Stimulated activated naive B cell treated with anti-CD40 and anti-IgM and Interleukin-4, amounts not matched to agents 10 μg/mL and 1 μg/mL and 100 μg/mL, for 72 hours (primary cell): ENCODE measurements at regions not wholly inside any gene's neighbourhood (a gene's known extent, or its start where the extent isn't known, plus 50 kb on each side); places are given as distances from the start of the nearest gene placed in this dataset.
"Not testable (repeated sequence)": the region's sequence is repeated elsewhere in the genome, so short reads cannot be mapped to it uniquely, and the experiment has no call there.

Source experiments
- ATAC-seq, 2 donors: fragments of 150-1000 bp; cut with Tn5 transposase; replicated peaks; 2 replicates each; pipeline ENCODE4 v1.10.0; 2021; ENCODE audit warnings: moderate library complexity in 1 of 2
- DNase-seq: peaks from one replicate; pipeline ENCODE4 v3.0.0; 2021
- H3K27ac Mint-ChIP-seq: one replicate; pipeline ENCODE4 v1.8.0; 2022; ENCODE audit warnings: mild to moderate bottlenecking, mixed read lengths
- H3K27me3 Mint-ChIP-seq, 2 donors: one replicate each; pipeline ENCODE4 v1.8.0; 2022; ENCODE audit warnings: mixed read lengths in 2 of 2
- H3K36me3 Mint-ChIP-seq, 2 donors: one replicate each; pipeline ENCODE4 v1.8.0; 2022; ENCODE audit warnings: mixed read lengths in 2 of 2, mild to moderate bottlenecking in 1 of 2
- H3K4me1 Mint-ChIP-seq, 2 donors: one replicate each; pipeline ENCODE4 v1.8.0; 2022; ENCODE audit warnings: mixed read lengths in 2 of 2, mild to moderate bottlenecking in 1 of 2
- H3K4me3 Mint-ChIP-seq, 2 donors: one replicate each; pipeline ENCODE4 v1.8.0; 2022; ENCODE audit warnings: mild to moderate bottlenecking in 2 of 2, mixed read lengths in 2 of 2, moderate library complexity in 1 of 2
- H3K9me3 Mint-ChIP-seq, 2 donors: one replicate each; pipeline ENCODE4 v1.8.0; 2022; ENCODE audit warnings: mixed read lengths in 2 of 2, mild to moderate bottlenecking in 1 of 2

GRCh38 chr10:31204090-31204489 lies 114.9 kb upstream of the ZEB1 start:
- no peak for ATAC-seq

GRCh38 chr10:31207636-31208035 lies 111.4 kb upstream of the ZEB1 start:
- H3K27ac Mint-ChIP-seq = no peak overlapping the region
- ATAC-seq (no peak), DNase-seq (no peak)
- no peaks in the 10 kb centered on the region for H3K4me1 Mint-ChIP-seq
- no peaks in the 10 kb centered on the region for H3K27me3 Mint-ChIP-seq
- H3K36me3 Mint-ChIP-seq = peaks cover 0 to 13% of the 10 kb centered on the region in 2 donors
- H3K4me3 Mint-ChIP-seq = no peak overlapping the region
- peaks cover 0 to 1% of the 10 kb centered on the region in 2 donors for H3K9me3 Mint-ChIP-seq

More at GRCh38 chr10:31204090-31204489, 114.9 kb upstream of the ZEB1 start:
- Mint-ChIP-seq H3K4me3 (no peak overlapping the region), H3K9me3 (peaks cover 0 to 1% of the 10 kb centered on the region in 2 donors), H3K36me3 (peaks cover 0 to 13% of the 10 kb centered on the region in 2 donors), H3K27ac (no peak overlapping the region), H3K4me1 (no peaks in the 10 kb centered on the region), H3K27me3 (no peaks in the 10 kb centered on the region)
- DNase-seq = no peak

DNA sequence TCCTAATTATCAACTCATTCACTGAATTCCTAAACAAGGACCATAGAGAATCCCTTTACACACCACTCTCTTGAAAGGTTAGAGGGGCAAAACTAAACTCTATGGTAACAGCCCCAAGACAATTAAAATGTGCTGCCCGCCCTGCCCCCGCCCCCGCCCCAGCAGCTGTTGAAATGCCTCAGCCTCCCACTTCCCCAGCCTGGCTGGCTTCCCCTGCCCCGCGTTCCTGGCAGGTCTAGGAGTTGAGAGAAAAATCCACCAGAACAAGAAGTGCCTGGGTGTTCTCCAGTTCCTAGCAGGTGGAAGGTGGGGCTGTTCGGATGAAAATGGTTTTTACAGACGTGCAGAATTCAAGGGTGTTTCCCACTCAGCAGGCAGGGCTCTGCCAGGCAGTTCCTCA lies 109.5 kb upstream of the ZEB1 start:
- Mint-ChIP-seq H3K9me3 (peaks cover 0 to 1% of the 10 kb centered on the region in 2 donors), H3K36me3 (peaks cover 0 to 9% of the 10 kb centered on the region in 2 donors), H3K27me3 (no peaks in the 10 kb centered on the region), H3K27ac (no peak overlapping the region), H3K4me3 (no peak overlapping the region), H3K4me1 (peaks cover 0 to 3% of the 10 kb centered on the region in 2 donors)
- no peak for DNase-seq
- ATAC-seq = no peak

DNA sequence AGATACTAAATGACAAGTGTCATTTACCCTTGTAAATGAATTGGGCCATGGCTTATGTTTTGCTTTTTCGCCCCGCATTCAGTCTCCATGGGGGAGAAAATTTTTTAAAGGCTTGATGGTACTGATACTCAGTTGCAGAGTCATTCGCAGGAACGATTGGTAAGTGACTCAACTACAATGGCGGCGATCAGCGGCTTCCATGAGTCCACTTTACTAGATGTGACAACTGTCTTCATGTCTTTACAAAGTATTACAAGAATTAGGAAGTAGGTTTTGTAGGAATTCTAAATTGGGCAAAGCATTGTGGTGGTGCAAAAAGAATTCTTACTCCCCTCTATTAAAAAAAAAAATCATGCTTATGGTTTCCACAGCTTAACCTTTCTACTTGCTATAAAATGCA lies 108.8 kb upstream of the ZEB1 start:
- Mint-ChIP-seq H3K4me3 (no peak overlapping the region), H3K4me1 (peaks cover 5 to 7% of the 10 kb centered on the region in 2 donors), H3K9me3 (peaks cover 0 to 2% of the 10 kb centered on the region in 2 donors), H3K27me3 (no peaks in the 10 kb centered on the region), H3K36me3 (peaks cover 0 to 3% of the 10 kb centered on the region in 2 donors), H3K27ac (no peak overlapping the region)
- no peak for DNase-seq
- no peak for ATAC-seq

DNA sequence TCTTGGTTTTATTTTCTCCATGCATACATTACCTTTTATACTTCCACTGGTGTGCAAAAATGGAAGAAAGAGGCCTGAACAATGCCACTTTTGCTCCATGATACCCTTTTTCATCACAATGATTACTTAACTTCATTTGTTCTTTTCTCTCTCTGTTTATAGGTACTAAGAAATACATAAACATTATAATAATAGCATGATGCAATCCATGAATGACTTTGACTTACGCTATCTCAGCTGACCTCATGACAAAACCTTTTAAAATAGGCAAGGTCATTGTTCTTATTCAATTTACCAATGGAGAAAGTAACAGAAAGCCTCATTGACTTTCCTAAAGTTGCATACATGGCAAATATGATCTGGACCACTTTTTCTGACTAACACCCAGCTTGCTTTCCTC lies 105.1 kb upstream of the ZEB1 start:
- Mint-ChIP-seq H3K27ac (no peak overlapping the region), H3K4me1 (peaks cover 13 to 19% of the 10 kb centered on the region in 2 donors), H3K4me3 (no peak overlapping the region), H3K36me3 (no peaks in the 10 kb centered on the region), H3K27me3 (no peaks in the 10 kb centered on the region), H3K9me3 (peaks cover 0 to 4% of the 10 kb centered on the region in 2 donors)
- no peak for DNase-seq
- ATAC-seq = no peak

DNA sequence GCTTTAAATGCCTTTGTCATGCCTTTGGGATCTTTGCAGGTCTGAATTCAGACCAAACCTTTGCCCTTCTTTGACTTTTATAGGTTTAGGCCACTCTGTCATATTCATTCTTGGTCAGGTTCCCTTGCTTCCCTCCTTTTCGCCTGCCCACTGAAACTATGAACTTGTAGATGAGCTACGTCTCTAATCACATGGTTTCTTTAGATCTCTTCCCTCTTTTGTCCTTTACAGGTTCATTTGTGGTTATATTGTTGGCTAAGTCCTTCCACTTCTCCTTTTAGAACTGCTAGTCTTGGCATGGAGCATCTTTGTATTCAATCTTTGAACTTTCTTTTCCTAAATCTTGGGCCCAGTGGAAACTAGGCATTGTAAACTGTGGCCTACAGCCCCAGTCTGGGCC lies 104.0 kb upstream of the ZEB1 start:
- no peak for DNase-seq
- Mint-ChIP-seq H3K9me3 (peaks cover 0 to 4% of the 10 kb centered on the region in 2 donors), H3K27ac (no peak overlapping the region), H3K4me3 (peak overlapping the region in 1 of 2 donors; percentile 46), H3K36me3 (no peaks in the 10 kb centered on the region), H3K4me1 (peaks cover 13 to 19% of the 10 kb centered on the region in 2 donors), H3K27me3 (no peaks in the 10 kb centered on the region)
- ATAC-seq = peak; percentile 90 to 94

DNA sequence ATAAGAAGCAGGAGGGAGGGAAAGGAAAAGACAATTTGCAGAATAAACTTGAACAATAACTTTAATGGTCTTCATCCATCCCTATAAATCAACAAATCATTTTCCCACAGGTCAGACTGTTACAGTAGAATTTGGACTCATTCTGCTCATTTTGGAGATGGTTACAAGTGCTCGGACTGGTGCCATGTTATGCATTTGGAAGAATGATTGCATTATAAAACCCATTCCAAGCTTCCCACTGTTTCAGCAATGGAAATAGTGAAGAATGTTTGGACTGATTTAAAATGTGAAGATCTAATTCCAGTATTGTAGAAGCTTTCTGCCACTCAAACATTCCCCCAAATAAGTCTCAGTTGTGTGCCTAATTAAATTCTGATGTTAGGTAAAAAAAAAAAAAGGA lies 99.7 kb upstream of the ZEB1 start:
- H3K36me3 Mint-ChIP-seq = no peaks in the 10 kb centered on the region
- no peak overlapping the region for H3K27ac Mint-ChIP-seq
- no peak for ATAC-seq
- no peak for DNase-seq
- no peaks in the 10 kb centered on the region for H3K27me3 Mint-ChIP-seq
- peaks cover 0 to 4% of the 10 kb centered on the region in 2 donors for H3K9me3 Mint-ChIP-seq
- peaks cover 15 to 24% of the 10 kb centered on the region in 2 donors for H3K4me1 Mint-ChIP-seq
- H3K4me3 Mint-ChIP-seq = no peak overlapping the region

- not testable (repeated sequence) for ATAC-seq, H3K4me3 Mint-ChIP-seq, H3K4me1 Mint-ChIP-seq, H3K27me3 Mint-ChIP-seq, DNase-seq, H3K27ac Mint-ChIP-seq
- H3K36me3 Mint-ChIP-seq = peaks cover 7 to 11% of the 10 kb centered on the region in 2 donors
- H3K9me3 Mint-ChIP-seq = peaks cover 1 to 16% of the 10 kb centered on the region in 2 donors
These were observed 90.2 kb upstream of the ZEB1 start for GRCh38 chr10:31228780-31229179.

GRCh38 chr10:31239961-31240360 lies 79.1 kb upstream of the ZEB1 start:
- Mint-ChIP-seq H3K4me1 (peaks cover 5 to 14% of the 10 kb centered on the region in 2 donors), H3K27me3 (peaks cover 0 to 5% of the 10 kb centered on the region in 2 donors), H3K4me3 (no peak overlapping the region), H3K27ac (no peak overlapping the region), H3K9me3 (peaks cover 4 to 18% of the 10 kb centered on the region in 2 donors), H3K36me3 (peaks cover 3 to 8% of the 10 kb centered on the region in 2 donors)
- ATAC-seq (no peak), DNase-seq (no peak)

DNA sequence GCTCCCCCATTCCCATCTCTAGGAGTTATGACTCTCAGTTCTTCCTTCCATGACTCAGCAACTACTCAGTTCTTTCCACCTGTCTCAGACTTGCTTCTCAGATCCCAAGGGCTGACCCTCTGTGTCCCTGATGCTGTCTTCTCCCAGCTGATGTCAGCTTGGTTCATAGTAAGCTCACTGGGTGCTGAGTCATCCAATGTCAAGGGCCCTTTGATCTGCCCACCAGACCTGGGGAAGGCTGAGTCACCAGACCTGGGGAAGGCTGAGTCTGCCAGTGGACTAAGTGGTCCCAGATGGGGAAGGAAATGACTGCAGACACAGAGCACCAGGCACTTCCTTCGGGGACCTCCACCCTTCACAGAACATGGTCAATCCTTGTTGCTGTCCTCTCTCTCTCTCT lies 76.1 kb upstream of the ZEB1 start:
- Mint-ChIP-seq H3K4me3 (no peak overlapping the region), H3K27ac (peak overlapping the region; percentile 14), H3K27me3 (peaks cover 0 to 2% of the 10 kb centered on the region in 2 donors), H3K36me3 (no peaks in the 10 kb centered on the region), H3K4me1 (peaks cover 5 to 14% of the 10 kb centered on the region in 2 donors), H3K9me3 (peaks cover 3 to 12% of the 10 kb centered on the region in 2 donors)
- ATAC-seq (peak; percentile 59 to 71), DNase-seq (no peak)

GRCh38 chr10:31251118-31251517 lies 67.9 kb upstream of the ZEB1 start:
- not testable (repeated sequence) for H3K36me3 Mint-ChIP-seq, H3K4me1 Mint-ChIP-seq, H3K4me3 Mint-ChIP-seq, H3K27me3 Mint-ChIP-seq, ATAC-seq, DNase-seq, H3K27ac Mint-ChIP-seq
- H3K9me3 Mint-ChIP-seq = peaks cover 11 to 13% of the 10 kb centered on the region in 2 donors

- DNase-seq (no peak), ATAC-seq (no peak)
- Mint-ChIP-seq H3K9me3 (peaks cover under 1 to 7% of the 10 kb centered on the region in 2 donors), H3K27ac (no peak overlapping the region), H3K27me3 (no peaks in the 10 kb centered on the region), H3K4me1 (no peaks in the 10 kb centered on the region), H3K4me3 (no peak overlapping the region), H3K36me3 (no peaks in the 10 kb centered on the region)
These were observed 65.8 kb upstream of the ZEB1 start for GRCh38 chr10:31253237-31253636.

DNA sequence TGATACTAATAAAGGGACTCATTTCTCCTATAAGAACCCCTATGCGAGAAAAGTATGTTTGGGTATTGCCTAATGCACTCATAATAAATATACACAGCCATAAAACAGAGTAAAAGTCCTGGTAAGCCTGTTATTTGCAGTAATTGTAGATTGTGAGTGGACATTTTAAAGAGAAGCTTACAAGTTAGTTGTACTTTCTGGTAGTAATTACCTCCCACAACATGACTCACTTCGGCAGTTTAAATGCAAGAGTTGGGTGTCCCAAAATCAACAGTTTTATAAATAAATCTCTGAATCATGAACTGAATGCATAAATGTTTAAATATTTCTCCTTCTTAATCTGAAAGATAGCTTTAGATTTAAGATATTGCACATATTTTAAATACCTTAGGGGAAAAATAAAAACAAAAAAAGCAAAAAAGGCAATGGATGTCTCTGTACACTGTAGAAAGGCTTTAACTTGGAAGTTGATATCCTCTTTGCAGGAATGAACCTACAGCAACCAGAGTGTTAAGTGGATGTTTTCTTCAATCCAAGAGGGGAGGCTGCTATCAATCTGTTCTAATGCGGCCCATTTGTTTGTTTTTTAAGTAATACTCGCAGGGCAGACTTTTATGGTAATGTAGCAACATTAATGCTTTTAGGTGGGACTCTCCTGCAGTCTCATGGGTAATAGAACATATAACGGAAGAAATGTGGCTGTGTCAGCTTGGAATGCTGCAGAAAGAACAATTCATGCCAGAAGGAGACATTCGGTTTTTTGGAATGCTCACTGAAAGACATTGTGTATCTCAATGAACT lies 57.3 kb upstream of the ZEB1 start:
- H3K4me3 Mint-ChIP-seq = no peak overlapping the region
- no peak for ATAC-seq
- H3K9me3 Mint-ChIP-seq = no peaks in the 10 kb centered on the region
- H3K27me3 Mint-ChIP-seq = peaks cover 0 to 3% of the 10 kb centered on the region in 2 donors
- DNase-seq = no peak
- H3K27ac Mint-ChIP-seq = no peak overlapping the region
- no peaks in the 10 kb centered on the region for H3K36me3 Mint-ChIP-seq
- H3K4me1 Mint-ChIP-seq = no peaks in the 10 kb centered on the region

- no peaks in the 10 kb centered on the region for H3K4me1 Mint-ChIP-seq
- H3K27ac Mint-ChIP-seq = no peak overlapping the region
These were observed 56.3 kb upstream of the ZEB1 start for GRCh38 chr10:31262672-31263071.

GRCh38 chr10:31263903-31264302 lies 55.1 kb upstream of the ZEB1 start:
- ATAC-seq = no peak

More at GRCh38 chr10:31262672-31263071, 56.3 kb upstream of the ZEB1 start:
- Mint-ChIP-seq H3K36me3 (no peaks in the 10 kb centered on the region), H3K27me3 (peaks cover 0 to 3% of the 10 kb centered on the region in 2 donors), H3K4me3 (no peak overlapping the region), H3K9me3 (no peaks in the 10 kb centered on the region)
- no peak for DNase-seq
- ATAC-seq = no peak

More at GRCh38 chr10:31263903-31264302, 55.1 kb upstream of the ZEB1 start:
- H3K27ac Mint-ChIP-seq = no peak overlapping the region
- peaks cover 0 to 3% of the 10 kb centered on the region in 2 donors for H3K27me3 Mint-ChIP-seq
- no peaks in the 10 kb centered on the region for H3K4me1 Mint-ChIP-seq
- no peak overlapping the region for H3K4me3 Mint-ChIP-seq
- no peak for DNase-seq
- H3K9me3 Mint-ChIP-seq = no peaks in the 10 kb centered on the region
- H3K36me3 Mint-ChIP-seq = no peaks in the 10 kb centered on the region
